Loucy (cell line): ENCODE measurements at regions not wholly inside any gene's neighbourhood (a gene's known extent, or its start where the extent isn't known, plus 50 kb on each side); places are given as distances from the start of the nearest gene placed in this dataset.

Experiments
- EZH2phosphoT487 ChIP-seq: fragments of 200-600 bp; IDR thresholded peaks from 2 replicates; pipeline ENCODE4 v1.6.1; 2018; ENCODE audit warnings: antibody characterized with exemption, mild to moderate bottlenecking, moderate library complexity, borderline replicate concordance
- TF ChIP-seq, protein P1 (sequence below): fragments of 200-600 bp; sonication (generic); conservative IDR thresholded peaks from 2 replicates; pipeline ENCODE4 v1.5.1; 2014; ENCODE audit warnings: mild to moderate bottlenecking, antibody characterized with exemption, low read length

DNA sequence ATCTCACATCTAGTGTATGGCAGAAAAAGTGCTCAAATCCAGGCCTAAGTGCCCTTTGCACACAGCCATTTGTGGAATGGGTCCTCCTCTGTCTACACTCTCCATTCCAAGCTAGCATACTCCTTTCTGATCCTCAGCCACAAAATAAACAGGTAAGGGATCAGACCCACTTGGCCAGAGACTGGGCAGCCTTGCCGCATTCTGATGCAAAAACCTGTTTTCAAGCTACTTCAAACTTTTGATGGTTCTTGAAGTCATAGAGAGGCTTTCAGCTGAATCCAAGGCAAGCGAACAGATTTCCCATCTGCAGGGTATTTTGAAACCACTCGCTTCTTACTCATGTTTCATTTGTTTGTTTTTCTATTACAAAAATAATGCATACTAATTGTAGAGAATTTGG is 136.6 kb upstream of the NAV2 start:
- TF ChIP-seq, protein P1, sequence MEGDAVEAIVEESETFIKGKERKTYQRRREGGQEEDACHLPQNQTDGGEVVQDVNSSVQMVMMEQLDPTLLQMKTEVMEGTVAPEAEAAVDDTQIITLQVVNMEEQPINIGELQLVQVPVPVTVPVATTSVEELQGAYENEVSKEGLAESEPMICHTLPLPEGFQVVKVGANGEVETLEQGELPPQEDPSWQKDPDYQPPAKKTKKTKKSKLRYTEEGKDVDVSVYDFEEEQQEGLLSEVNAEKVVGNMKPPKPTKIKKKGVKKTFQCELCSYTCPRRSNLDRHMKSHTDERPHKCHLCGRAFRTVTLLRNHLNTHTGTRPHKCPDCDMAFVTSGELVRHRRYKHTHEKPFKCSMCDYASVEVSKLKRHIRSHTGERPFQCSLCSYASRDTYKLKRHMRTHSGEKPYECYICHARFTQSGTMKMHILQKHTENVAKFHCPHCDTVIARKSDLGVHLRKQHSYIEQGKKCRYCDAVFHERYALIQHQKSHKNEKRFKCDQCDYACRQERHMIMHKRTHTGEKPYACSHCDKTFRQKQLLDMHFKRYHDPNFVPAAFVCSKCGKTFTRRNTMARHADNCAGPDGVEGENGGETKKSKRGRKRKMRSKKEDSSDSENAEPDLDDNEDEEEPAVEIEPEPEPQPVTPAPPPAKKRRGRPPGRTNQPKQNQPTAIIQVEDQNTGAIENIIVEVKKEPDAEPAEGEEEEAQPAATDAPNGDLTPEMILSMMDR, result no peak
- no peak for TF ChIP-seq EZH2phosphoT487
